CD14-positive monocyte (primary cell): ENCODE measurements at regions not wholly inside any gene's neighbourhood (a gene's known extent, or its start where the extent isn't known, plus 50 kb on each side); places are given as distances from the start of the nearest gene placed in this dataset.
"Not testable (repeated sequence)": the region's sequence is repeated elsewhere in the genome, so short reads cannot be mapped to it uniquely, and the experiment has no call there.

ENCODE experiments used
- DNase-seq, 3 donors: peaks; one replicate each; pipeline ENCODE4 v3.0.0-alpha.2; 2011 to 2022
- H2AFZ ChIP-seq: 2 replicates; pipeline ENCODE4 v1.6.0; 2012; ENCODE audit warnings: mild to moderate bottlenecking, low read depth, low read length, inconsistent platforms; ENCODE audit not compliant: insufficient read depth, poor library complexity, severe bottlenecking
- H3K27ac ChIP-seq, 2 donors: 1 replicate in 1 of 2; 2 replicates in 1 of 2; pipeline ENCODE4 v1.5.1; 2012 to 2013; ENCODE audit warnings: low read length in 2 of 2, control low read depth in 1 of 2, inconsistent platforms in 1 of 2, low read depth in 1 of 2, mild to moderate bottlenecking in 1 of 2
- H3K27me3 ChIP-seq, 2 donors: one replicate each; pipeline versions ENCODE4 v1.6.0 to v1.6.1; 2011 to 2013; ENCODE audit warnings: low read length in 2 of 2; ENCODE audit not compliant: control insufficient read depth in 2 of 2, insufficient read depth in 2 of 2
- H3K36me3 ChIP-seq, 2 donors: replicated peaks in 1 of 2; 1 replicate in 1 of 2; 2 replicates in 1 of 2; pipeline versions ENCODE4 v1.5.1 to v1.6.1; 2012 to 2013; ENCODE audit warnings: low read length in 2 of 2, control low read depth in 1 of 2, inconsistent platforms in 1 of 2, mild to moderate bottlenecking in 1 of 2; ENCODE audit not compliant: insufficient read depth in 2 of 2, control insufficient read depth in 1 of 2
- H3K4me1 ChIP-seq, 2 donors: 1 replicate in 1 of 2; 2 replicates in 1 of 2; pipeline versions ENCODE4 v1.5.1 to v1.6.1; 2012 to 2013; ENCODE audit warnings: low read length in 2 of 2, control low read depth in 1 of 2, inconsistent platforms in 1 of 2, mild to moderate bottlenecking in 1 of 2, moderate library complexity in 1 of 2; ENCODE audit not compliant: insufficient read depth in 2 of 2, control insufficient read depth in 1 of 2
- H3K4me2 ChIP-seq: replicated peaks from 2 replicates; pipeline ENCODE3; 2012; ENCODE audit warnings: low read length, moderate library complexity, mild to moderate bottlenecking; ENCODE audit not compliant: poor library complexity, severe bottlenecking; ENCODE audit errors: extremely low read depth
- H3K4me3 ChIP-seq, 3 experiments: fragments of 200-600 bp in 1 of 3; sonication (generic) in 1 of 3; replicated peaks in 1 of 3; 1 replicate in 2 of 3; 2 replicates in 1 of 3; pipeline ENCODE4 v1.5.1; 2011 to 2013; ENCODE audit warnings: low read length in 3 of 3, mild to moderate bottlenecking in 3 of 3, control low read depth in 2 of 3, low read depth in 2 of 3, inconsistent platforms in 1 of 3, moderate library complexity in 1 of 3
- H3K79me2 ChIP-seq: 2 replicates; pipeline ENCODE4 v1.6.0; 2012; ENCODE audit warnings: mild to moderate bottlenecking, control low read depth, inconsistent platforms, low read length, moderate library complexity; ENCODE audit not compliant: insufficient read depth
- H3K9ac ChIP-seq: 2 replicates; pipeline ENCODE4 v1.6.0; 2017; ENCODE audit warnings: low read length, mild to moderate bottlenecking; ENCODE audit not compliant: insufficient read depth, poor library complexity, severe bottlenecking
- H3K9me3 ChIP-seq, 2 donors: replicated peaks in 1 of 2; 1 replicate in 1 of 2; 2 replicates in 1 of 2; pipeline versions ENCODE4 v1.5.1 to v1.6.1; 2012 to 2013; ENCODE audit warnings: low read length in 2 of 2, control low read depth in 1 of 2; ENCODE audit not compliant: control insufficient read depth in 1 of 2, insufficient read depth in 1 of 2
- H4K20me1 ChIP-seq: 2 replicates; pipeline ENCODE4 v1.6.0; 2012; ENCODE audit warnings: mild to moderate bottlenecking, low read length, control low read depth, moderate library complexity; ENCODE audit not compliant: insufficient read depth
- H3K27ac Mint-ChIP-seq, 7 donors: one replicate each; pipeline ENCODE4 v1.8.0; 2020; ENCODE audit warnings: mild to moderate bottlenecking in 7 of 7, mixed read lengths in 7 of 7, moderate library complexity in 6 of 7, inconsistent platforms in 2 of 7
- H3K27me3 Mint-ChIP-seq, 3 donors: one replicate each; pipeline ENCODE4 v1.8.0; 2021 to 2022; ENCODE audit warnings: low read depth in 3 of 3, mild to moderate bottlenecking in 3 of 3, mixed read lengths in 3 of 3, moderate library complexity in 3 of 3, inconsistent platforms in 1 of 3
- H3K36me3 Mint-ChIP-seq, 2 donors: one replicate each; pipeline ENCODE4 v1.8.0; 2020; ENCODE audit warnings: mixed read lengths in 2 of 2, inconsistent platforms in 1 of 2, mild to moderate bottlenecking in 1 of 2
- H3K4me1 Mint-ChIP-seq: one replicate; pipeline ENCODE4 v1.8.0; 2020; ENCODE audit warnings: mild to moderate bottlenecking, mixed read lengths
- H3K4me3 Mint-ChIP-seq, 2 donors: one replicate each; pipeline ENCODE4 v1.8.0; 2020; ENCODE audit warnings: mild to moderate bottlenecking in 2 of 2, mixed read lengths in 2 of 2, moderate library complexity in 1 of 2
- H3K9me3 Mint-ChIP-seq, 7 donors: one replicate each; pipeline ENCODE4 v1.8.0; 2020 to 2022; ENCODE audit warnings: mixed read lengths in 7 of 7, mild to moderate bottlenecking in 6 of 7, moderate library complexity in 6 of 7, inconsistent platforms in 2 of 7
- WGBS: methylation state at CpG from one replicate; pipeline ENCODE4 v1.1.5; 2013; ENCODE audit warnings: missing lambda C conversion rate; ENCODE audit not compliant: insufficient coverage; 5-methylcytosine and 5-hydroxymethylcytosine counted together
- intact Hi-C, 2 donors: fragments of 100-400 bp; cut with micrococcal nuclease; formaldehyde crosslinking; loops; one replicate each; pipeline versions ENCODE4 v1.15.0 to v1.15.1; 2023
- TF ChIP-seq, protein P1 (sequence below): fragments of 200-600 bp; IDR thresholded peaks from one replicate; pipeline ENCODE4 v1.8.0; 2022; ENCODE audit warnings: antibody characterized with exemption, mild to moderate bottlenecking

DNA sequence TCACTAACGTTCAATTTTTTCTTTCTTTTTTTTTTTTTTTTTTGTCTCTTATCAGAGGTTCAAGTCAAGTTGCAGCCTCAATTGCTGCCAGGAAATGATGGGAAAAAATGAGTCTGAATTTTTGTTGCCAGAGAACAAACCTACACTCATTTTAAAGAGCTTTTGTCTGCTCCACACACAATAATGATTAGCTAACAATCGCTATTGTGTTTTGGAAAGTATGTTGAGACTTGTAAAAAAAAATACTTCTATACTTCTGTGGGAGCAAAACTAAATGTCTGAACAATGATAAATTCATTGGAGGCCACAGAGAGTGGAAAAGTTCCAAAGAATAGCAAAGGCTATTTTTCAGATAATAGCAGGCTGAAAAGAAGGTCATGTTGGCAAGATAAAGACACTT is 176.3 kb upstream of the LMCD1 start:
- no peak overlapping the region for H3K9ac ChIP-seq
- no peaks in the 10 kb centered on the region for H3K36me3 ChIP-seq
- Mint-ChIP-seq H3K4me1 (no peaks in the 10 kb centered on the region), H3K9me3 (no peaks in the 10 kb centered on the region), H3K27me3 (peaks cover 0 to 2% (median 1%) of the 10 kb centered on the region in 3 donors), H3K36me3 (no peaks in the 10 kb centered on the region), H3K27ac (no peak overlapping the region), H3K4me3 (no peak overlapping the region)
- no peak overlapping the region for H3K4me3 ChIP-seq
- no peaks in the 10 kb centered on the region for H3K4me1 ChIP-seq
- no peaks in the 10 kb centered on the region for H3K9me3 ChIP-seq
- H4K20me1 ChIP-seq, result no peaks in the 10 kb centered on the region
- H3K27ac ChIP-seq, result no peak overlapping the region
- TF ChIP-seq, protein P1, sequence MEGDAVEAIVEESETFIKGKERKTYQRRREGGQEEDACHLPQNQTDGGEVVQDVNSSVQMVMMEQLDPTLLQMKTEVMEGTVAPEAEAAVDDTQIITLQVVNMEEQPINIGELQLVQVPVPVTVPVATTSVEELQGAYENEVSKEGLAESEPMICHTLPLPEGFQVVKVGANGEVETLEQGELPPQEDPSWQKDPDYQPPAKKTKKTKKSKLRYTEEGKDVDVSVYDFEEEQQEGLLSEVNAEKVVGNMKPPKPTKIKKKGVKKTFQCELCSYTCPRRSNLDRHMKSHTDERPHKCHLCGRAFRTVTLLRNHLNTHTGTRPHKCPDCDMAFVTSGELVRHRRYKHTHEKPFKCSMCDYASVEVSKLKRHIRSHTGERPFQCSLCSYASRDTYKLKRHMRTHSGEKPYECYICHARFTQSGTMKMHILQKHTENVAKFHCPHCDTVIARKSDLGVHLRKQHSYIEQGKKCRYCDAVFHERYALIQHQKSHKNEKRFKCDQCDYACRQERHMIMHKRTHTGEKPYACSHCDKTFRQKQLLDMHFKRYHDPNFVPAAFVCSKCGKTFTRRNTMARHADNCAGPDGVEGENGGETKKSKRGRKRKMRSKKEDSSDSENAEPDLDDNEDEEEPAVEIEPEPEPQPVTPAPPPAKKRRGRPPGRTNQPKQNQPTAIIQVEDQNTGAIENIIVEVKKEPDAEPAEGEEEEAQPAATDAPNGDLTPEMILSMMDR, result no peak
- intact Hi-C loops, result no loop called here
- H3K27me3 ChIP-seq, result no peaks in the 10 kb centered on the region
- no peak overlapping the region for H3K4me2 ChIP-seq
- H3K79me2 ChIP-seq, result no peaks in the 10 kb centered on the region
- DNase-seq, result no peak
- no peak overlapping the region for H2AFZ ChIP-seq
- no CpG with 5 or more reads among the region's 2 CpGs for WGBS

DNA sequence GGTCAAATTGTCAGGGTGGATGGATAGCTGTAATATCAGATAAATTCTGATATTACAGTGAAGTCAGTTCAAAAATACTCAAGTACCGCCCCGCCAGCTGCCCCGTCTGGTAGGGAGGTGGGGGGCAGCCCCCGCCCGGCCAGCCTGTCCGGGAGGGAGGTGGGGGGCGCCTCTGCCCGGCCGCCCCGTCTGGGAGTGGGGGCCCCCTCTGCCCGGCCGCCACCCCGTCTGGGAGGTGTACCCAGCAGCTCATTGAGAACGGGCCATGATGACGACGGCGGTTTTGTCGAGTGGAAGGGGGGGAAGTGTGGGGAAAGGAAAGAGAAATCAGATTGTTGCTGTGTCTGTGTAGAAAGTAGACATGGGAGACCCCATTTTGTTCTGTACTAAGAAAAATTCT is 175.8 kb upstream of the LMCD1 start:
- H3K4me1 ChIP-seq, H2AFZ ChIP-seq, H3K27ac Mint-ChIP-seq, H3K27ac ChIP-seq, H3K79me2 ChIP-seq, H3K4me1 Mint-ChIP-seq, H3K4me3 Mint-ChIP-seq, intact Hi-C loops, DNase-seq, H3K4me2 ChIP-seq, H4K20me1 ChIP-seq, H3K27me3 Mint-ChIP-seq, H3K9me3 Mint-ChIP-seq, H3K27me3 ChIP-seq, H3K36me3 Mint-ChIP-seq, H3K9me3 ChIP-seq, H3K9ac ChIP-seq, H3K4me3 ChIP-seq, H3K36me3 ChIP-seq: not testable (repeated sequence)
- no CpG with 5 or more reads among the region's 18 CpGs for WGBS
